K562 (cell line): ENCODE measurements at regions not wholly inside any gene's neighbourhood (a gene's known extent, or its start where the extent isn't known, plus 50 kb on each side); places are given as distances from the start of the nearest gene placed in this dataset.

Experiments
- BCOR ChIP-seq: fragments of 450-650 bp; IDR thresholded peaks from 2 replicates; pipeline ENCODE4 v1.6.1; 2016
- CBFA2T2 ChIP-seq: fragments of 450-650 bp; conservative IDR thresholded peaks from 2 replicates; pipeline ENCODE4 v1.6.1; 2017; ENCODE audit warnings: mild to moderate bottlenecking
- FOS ChIP-seq: IDR thresholded peaks from 3 replicates; pipeline ENCODE4 v1.6.1; 2011; ENCODE audit not compliant: insufficient read length; ENCODE audit errors: extremely low read depth
- GABPA ChIP-seq: fragments of 200-800 bp; sonication (Bioruptor generic); conservative IDR thresholded peaks from 2 replicates; pipeline ENCODE4 v1.6.1; 2016; ENCODE audit warnings: low read depth, missing genetic modification characterization, missing compliant biosample characterization
- HNRNPH1 ChIP-seq: fragments of 200-400 bp; formaldehyde crosslinking; optimal IDR thresholded peaks from 2 replicates; pipeline ENCODE3; 2017; ENCODE audit warnings: low read depth, mild to moderate bottlenecking, low read length, moderate library complexity
- HNRNPUL1 ChIP-seq: fragments of 200-400 bp; formaldehyde crosslinking; IDR thresholded peaks from 2 replicates; pipeline ENCODE4 v1.6.1; 2017; ENCODE audit warnings: low read length
- JUN ChIP-seq, 2 experiments: sonication (generic) in 1 of 2; formaldehyde crosslinking in 1 of 2; IDR thresholded peaks; 2 replicates each; pipeline versions ENCODE4 v1.6.1 to v1.8.0; 2012 to 2022; ENCODE audit warnings: borderline replicate concordance in 2 of 2, mild to moderate bottlenecking in 2 of 2, improper control_type of control experiment in 1 of 2, low read depth in 1 of 2, low read length in 1 of 2, missing genetic modification reagents in 1 of 2
- RAD51 ChIP-seq: fragments of 450-650 bp; IDR thresholded peaks from 2 replicates; pipeline ENCODE4 v1.7.1; 2016; ENCODE audit warnings: low read depth, mild to moderate bottlenecking, borderline replicate concordance
- THRAP3 ChIP-seq: fragments of 450-650 bp; IDR thresholded peaks from 2 replicates; pipeline ENCODE4 v1.6.1; 2016; ENCODE audit warnings: mild to moderate bottlenecking, inconsistent platforms, borderline replicate concordance
- WHSC1 ChIP-seq: IDR thresholded peaks from one replicate; pipeline ENCODE4 v1.6.1; 2012; ENCODE audit warnings: low read length, control low read depth, inconsistent platforms
- ZFP36 ChIP-seq: fragments of 150-350 bp; IDR thresholded peaks from 2 replicates; pipeline ENCODE4 v1.6.1; 2018; ENCODE audit warnings: low read length, low read depth; ENCODE audit not compliant: partially characterized antibody
- TF ChIP-seq, protein P1 (sequence below): fragments of 450-650 bp; IDR thresholded peaks from 2 replicates; pipeline ENCODE4 v1.7.1; 2018; ENCODE audit warnings: mild to moderate bottlenecking, low read depth; ENCODE audit not compliant: partially characterized antibody
- TF ChIP-seq, protein P2 (sequence below), 2 experiments: fragments of 450-650 bp; formaldehyde crosslinking in 1 of 2; IDR thresholded peaks; 2 replicates each; pipeline versions ENCODE4 v1.4.0 to v1.6.1; 2014 to 2020; ENCODE audit warnings: mild to moderate bottlenecking in 2 of 2, borderline replicate concordance in 1 of 2, low read depth in 1 of 2
- TF ChIP-seq, protein P3 (sequence below): sonication (generic); formaldehyde crosslinking; IDR thresholded peaks from 2 replicates; pipeline ENCODE4 v1.9.0; 2022; ENCODE audit warnings: mild to moderate bottlenecking, missing genetic modification reagents
- TF ChIP-seq, protein P4 (sequence below): sonication (generic); formaldehyde crosslinking; IDR thresholded peaks from 2 replicates; pipeline ENCODE4 v1.5.0; 2020; ENCODE audit warnings: missing genetic modification reagents

DNA sequence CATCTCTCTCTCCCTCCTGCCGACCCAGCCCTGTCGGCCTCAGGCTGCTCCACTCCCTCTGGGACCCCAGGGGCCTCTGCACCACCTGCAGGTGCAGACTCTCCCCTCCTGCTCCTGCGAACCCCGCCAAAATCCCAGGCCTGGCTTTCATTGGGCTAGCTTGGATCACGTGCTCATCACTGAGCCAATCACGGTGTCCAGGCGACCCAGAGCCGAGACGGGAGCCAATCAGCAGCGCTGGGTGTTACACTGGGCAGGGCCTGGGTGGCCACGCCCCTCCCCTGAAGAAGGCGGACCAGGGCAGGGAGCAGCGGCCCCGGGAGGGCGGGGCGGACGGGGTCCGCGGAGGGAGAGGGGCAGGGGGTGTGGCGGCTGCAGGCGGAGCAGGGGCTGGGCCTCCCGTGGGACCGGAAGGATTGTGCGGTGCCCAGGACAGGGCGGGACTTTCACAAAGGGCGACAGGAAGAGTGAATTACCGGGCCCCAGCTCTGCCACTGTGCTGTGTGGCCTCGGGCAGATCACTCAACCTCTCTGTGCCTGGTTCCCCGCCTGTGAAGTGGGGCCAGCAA, 66.6 kb upstream of the FBRSL1 start (continued):
- TF ChIP-seq, protein P1, sequence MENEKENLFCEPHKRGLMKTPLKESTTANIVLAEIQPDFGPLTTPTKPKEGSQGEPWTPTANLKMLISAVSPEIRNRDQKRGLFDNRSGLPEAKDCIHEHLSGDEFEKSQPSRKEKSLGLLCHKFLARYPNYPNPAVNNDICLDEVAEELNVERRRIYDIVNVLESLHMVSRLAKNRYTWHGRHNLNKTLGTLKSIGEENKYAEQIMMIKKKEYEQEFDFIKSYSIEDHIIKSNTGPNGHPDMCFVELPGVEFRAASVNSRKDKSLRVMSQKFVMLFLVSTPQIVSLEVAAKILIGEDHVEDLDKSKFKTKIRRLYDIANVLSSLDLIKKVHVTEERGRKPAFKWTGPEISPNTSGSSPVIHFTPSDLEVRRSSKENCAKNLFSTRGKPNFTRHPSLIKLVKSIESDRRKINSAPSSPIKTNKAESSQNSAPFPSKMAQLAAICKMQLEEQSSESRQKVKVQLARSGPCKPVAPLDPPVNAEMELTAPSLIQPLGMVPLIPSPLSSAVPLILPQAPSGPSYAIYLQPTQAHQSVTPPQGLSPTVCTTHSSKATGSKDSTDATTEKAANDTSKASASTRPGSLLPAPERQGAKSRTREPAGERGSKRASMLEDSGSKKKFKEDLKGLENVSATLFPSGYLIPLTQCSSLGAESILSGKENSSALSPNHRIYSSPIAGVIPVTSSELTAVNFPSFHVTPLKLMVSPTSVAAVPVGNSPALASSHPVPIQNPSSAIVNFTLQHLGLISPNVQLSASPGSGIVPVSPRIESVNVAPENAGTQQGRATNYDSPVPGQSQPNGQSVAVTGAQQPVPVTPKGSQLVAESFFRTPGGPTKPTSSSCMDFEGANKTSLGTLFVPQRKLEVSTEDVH, result peak; percentile 30
- peak; percentile 84 for TF ChIP-seq RAD51
- TF ChIP-seq THRAP3, result no peak
- TF ChIP-seq, protein P2, sequence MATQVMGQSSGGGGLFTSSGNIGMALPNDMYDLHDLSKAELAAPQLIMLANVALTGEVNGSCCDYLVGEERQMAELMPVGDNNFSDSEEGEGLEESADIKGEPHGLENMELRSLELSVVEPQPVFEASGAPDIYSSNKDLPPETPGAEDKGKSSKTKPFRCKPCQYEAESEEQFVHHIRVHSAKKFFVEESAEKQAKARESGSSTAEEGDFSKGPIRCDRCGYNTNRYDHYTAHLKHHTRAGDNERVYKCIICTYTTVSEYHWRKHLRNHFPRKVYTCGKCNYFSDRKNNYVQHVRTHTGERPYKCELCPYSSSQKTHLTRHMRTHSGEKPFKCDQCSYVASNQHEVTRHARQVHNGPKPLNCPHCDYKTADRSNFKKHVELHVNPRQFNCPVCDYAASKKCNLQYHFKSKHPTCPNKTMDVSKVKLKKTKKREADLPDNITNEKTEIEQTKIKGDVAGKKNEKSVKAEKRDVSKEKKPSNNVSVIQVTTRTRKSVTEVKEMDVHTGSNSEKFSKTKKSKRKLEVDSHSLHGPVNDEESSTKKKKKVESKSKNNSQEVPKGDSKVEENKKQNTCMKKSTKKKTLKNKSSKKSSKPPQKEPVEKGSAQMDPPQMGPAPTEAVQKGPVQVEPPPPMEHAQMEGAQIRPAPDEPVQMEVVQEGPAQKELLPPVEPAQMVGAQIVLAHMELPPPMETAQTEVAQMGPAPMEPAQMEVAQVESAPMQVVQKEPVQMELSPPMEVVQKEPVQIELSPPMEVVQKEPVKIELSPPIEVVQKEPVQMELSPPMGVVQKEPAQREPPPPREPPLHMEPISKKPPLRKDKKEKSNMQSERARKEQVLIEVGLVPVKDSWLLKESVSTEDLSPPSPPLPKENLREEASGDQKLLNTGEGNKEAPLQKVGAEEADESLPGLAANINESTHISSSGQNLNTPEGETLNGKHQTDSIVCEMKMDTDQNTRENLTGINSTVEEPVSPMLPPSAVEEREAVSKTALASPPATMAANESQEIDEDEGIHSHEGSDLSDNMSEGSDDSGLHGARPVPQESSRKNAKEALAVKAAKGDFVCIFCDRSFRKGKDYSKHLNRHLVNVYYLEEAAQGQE (IDR thresholded peaks at IDR 0.05; ENCODE audit: borderline replicate concordance), result 0 out of 2 replicates have a peak, but pooled peaks have one; percentile 8
- TF ChIP-seq, protein P2 (CRISPR knock-in tag; IDR thresholded peaks at IDR 0.05; ENCODE audit: low read depth), result no peak
- TF ChIP-seq HNRNPUL1, result no peak
- TF ChIP-seq HNRNPH1, result no peak
- peak; percentile 64 for TF ChIP-seq FOS
- peak; percentile 26; the same call in 1 of the 2 replicates for TF ChIP-seq CBFA2T2
- peak; percentile 58 for TF ChIP-seq ZFP36
- no peak for TF ChIP-seq GABPA (tag)
- TF ChIP-seq BCOR, result peak; percentile 77
- no peak for TF ChIP-seq WHSC1
- TF ChIP-seq, protein P3, sequence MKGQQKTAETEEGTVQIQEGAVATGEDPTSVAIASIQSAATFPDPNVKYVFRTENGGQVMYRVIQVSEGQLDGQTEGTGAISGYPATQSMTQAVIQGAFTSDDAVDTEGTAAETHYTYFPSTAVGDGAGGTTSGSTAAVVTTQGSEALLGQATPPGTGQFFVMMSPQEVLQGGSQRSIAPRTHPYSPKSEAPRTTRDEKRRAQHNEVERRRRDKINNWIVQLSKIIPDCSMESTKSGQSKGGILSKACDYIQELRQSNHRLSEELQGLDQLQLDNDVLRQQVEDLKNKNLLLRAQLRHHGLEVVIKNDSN (CRISPR knock-in tag), result peak; percentile 94
- TF ChIP-seq JUN (IDR thresholded peaks at IDR 0.05; ENCODE audit: borderline replicate concordance, low read depth, low read length), result no peak
- TF ChIP-seq JUN (CRISPR knock-in tag; IDR thresholded peaks at IDR 0.05; ENCODE audit: borderline replicate concordance), result no peak
- TF ChIP-seq, protein P4, sequence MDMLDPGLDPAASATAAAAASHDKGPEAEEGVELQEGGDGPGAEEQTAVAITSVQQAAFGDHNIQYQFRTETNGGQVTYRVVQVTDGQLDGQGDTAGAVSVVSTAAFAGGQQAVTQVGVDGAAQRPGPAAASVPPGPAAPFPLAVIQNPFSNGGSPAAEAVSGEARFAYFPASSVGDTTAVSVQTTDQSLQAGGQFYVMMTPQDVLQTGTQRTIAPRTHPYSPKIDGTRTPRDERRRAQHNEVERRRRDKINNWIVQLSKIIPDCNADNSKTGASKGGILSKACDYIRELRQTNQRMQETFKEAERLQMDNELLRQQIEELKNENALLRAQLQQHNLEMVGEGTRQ (CRISPR knock-in tag), result peak; percentile 89
